ENCODE measurements at regions not wholly inside any gene's neighbourhood (a gene's known extent, or its start where the extent isn't known, plus 50 kb on each side); places are given as distances from the start of the nearest gene placed in this dataset.

DNA sequence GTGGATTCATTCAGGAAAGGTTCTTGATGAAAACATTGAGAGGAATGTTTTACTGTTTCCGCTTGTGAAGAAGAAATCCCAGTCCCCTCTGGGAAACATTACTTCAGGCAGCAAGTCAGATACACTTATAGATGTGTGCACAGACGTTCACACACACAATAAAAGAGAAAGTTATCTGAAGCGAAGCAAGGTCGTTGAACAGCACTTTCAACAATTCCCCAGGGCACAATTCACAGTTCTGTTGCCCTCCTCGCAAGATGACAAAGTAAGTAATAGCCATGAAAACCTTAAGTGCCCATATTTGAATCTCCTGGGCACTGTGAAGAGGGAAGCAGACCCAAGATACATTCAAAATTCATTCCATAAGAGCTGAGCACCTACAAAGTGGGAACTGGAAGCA, 156.6 kb upstream of the CAND1 start:
- Histone ChIP-seq H3K9ac (ENCODE audit: extremely low read depth, insufficient read length, low read length) (no peak overlapping the region), H4K8ac (replicated peaks; ENCODE audit: insufficient read length, low read depth, low read length) (no peak overlapping the region), H3K4me2 (ENCODE audit: insufficient read depth, insufficient read length, low read length) (no peak overlapping the region), H2AFZ (ENCODE audit: low read length) (no peak overlapping the region), H3K4me1 (ENCODE audit: insufficient read depth, low read length) (no peaks in the 10 kb centered on the region), H3K18ac (ENCODE audit: insufficient read length, low read depth, low read length) (no peak overlapping the region), H3K79me1 (ENCODE audit: insufficient read depth, low read depth, low read length, poor library complexity, severe bottlenecking) (no peaks in the 10 kb centered on the region), H3K14ac (ENCODE audit: insufficient read depth, low read length) (no peak overlapping the region), H3K79me2 (ENCODE audit: insufficient read depth, low read length) (no peaks in the 10 kb centered on the region), H4K5ac (ENCODE audit: insufficient read length, low read depth, low read length) (no peak overlapping the region), H4K91ac (ENCODE audit: insufficient read length, low read depth, low read length) (no peak overlapping the region), H3T11ph (ENCODE audit: low read length) (no peak overlapping the region), H3K27me3 (ENCODE audit: insufficient read depth, low read length) (no peaks in the 10 kb centered on the region), H2BK15ac (ENCODE audit: low read depth, low read length) (no peak overlapping the region), H3K27ac (ENCODE audit: insufficient read length, low read depth, low read length) (no peak overlapping the region), H3K4ac (ENCODE audit: low read depth, low read length) (no peak overlapping the region), H3K23ac (ENCODE audit: insufficient read length, low read depth, low read length) (no peak overlapping the region), H3K9me3 (ENCODE audit: control insufficient read depth, low read depth, low read length) (no peaks in the 10 kb centered on the region), H2BK12ac (ENCODE audit: insufficient read length, low read depth, low read length) (no peak overlapping the region), H2BK120ac (ENCODE audit: low read depth, low read length, poor library complexity, severe bottlenecking) (no peak overlapping the region), H2BK20ac (ENCODE audit: low read depth, low read length, poor library complexity, severe bottlenecking) (no peak overlapping the region), H4K20me1 (ENCODE audit: control insufficient read depth, insufficient read depth, insufficient read length) (no peaks in the 10 kb centered on the region), H3K56ac (ENCODE audit: insufficient read length, low read depth, low read length) (no peak overlapping the region), H3K23me2 (ENCODE audit: insufficient read length, low read depth, low read length, poor library complexity, severe bottlenecking) (no peaks in the 10 kb centered on the region), H2BK5ac (ENCODE audit: insufficient read length, low read length) (no peak overlapping the region), H2AK5ac (ENCODE audit: insufficient read length, low read length) (no peak overlapping the region)
- DNase-seq = no peak
- no peak overlapping the region for H3K4me3 Mint-ChIP-seq
- H3K9me3 Mint-ChIP-seq = no peaks in the 10 kb centered on the region
- WGBS (ENCODE audit: extremely low coverage, insufficient read length, low lambda C conversion rate) = no CpG with 5 or more reads among the region's 5 CpGs
- no peaks in the 10 kb centered on the region for H3K36me3 Mint-ChIP-seq (ENCODE audit: insufficient read depth in 1 of 3, low read depth in 3 of 3)
- H3K27ac Mint-ChIP-seq = no peak overlapping the region
- TF ChIP-seq, protein P1, sequence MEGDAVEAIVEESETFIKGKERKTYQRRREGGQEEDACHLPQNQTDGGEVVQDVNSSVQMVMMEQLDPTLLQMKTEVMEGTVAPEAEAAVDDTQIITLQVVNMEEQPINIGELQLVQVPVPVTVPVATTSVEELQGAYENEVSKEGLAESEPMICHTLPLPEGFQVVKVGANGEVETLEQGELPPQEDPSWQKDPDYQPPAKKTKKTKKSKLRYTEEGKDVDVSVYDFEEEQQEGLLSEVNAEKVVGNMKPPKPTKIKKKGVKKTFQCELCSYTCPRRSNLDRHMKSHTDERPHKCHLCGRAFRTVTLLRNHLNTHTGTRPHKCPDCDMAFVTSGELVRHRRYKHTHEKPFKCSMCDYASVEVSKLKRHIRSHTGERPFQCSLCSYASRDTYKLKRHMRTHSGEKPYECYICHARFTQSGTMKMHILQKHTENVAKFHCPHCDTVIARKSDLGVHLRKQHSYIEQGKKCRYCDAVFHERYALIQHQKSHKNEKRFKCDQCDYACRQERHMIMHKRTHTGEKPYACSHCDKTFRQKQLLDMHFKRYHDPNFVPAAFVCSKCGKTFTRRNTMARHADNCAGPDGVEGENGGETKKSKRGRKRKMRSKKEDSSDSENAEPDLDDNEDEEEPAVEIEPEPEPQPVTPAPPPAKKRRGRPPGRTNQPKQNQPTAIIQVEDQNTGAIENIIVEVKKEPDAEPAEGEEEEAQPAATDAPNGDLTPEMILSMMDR (conservative IDR thresholded peaks at IDR 0.05) = no peak
- H3K4me1 Mint-ChIP-seq = peaks cover 10% of the 10 kb centered on the region in 2 experiments
- no peaks in the 10 kb centered on the region; the same call in 1 of the 2 replicates for H3K27me3 Mint-ChIP-seq (ENCODE audit: low read depth)
